GM10248 (cell line): ENCODE measurements at regions not wholly inside any gene's neighbourhood (a gene's known extent, or its start where the extent isn't known, plus 50 kb on each side); places are given as distances from the start of the nearest gene placed in this dataset.

ENCODE experiments used
- CTCF ChIA-PET: fragments of 300-600 bp; sonication (Branson Sonifier 250); formaldehyde crosslinking; extraction: SDS; loops from one replicate; lab custom pipeline; 2021; ENCODE audit warnings: antibody characterized with exemption; lab: Yijun Ruan, JAX
- POLR2A ChIA-PET: fragments of 350-650 bp; sonication (Branson Sonifier 250); formaldehyde crosslinking; extraction: SDS; loops from one replicate; lab custom pipeline; 2020; ENCODE audit warnings: antibody characterized with exemption; lab: Yijun Ruan, JAX
- DNase-seq: peaks from one replicate; pipeline ENCODE4 v3.0.0; 2012; ENCODE audit errors: extremely low spot score
- TF ChIP-seq, protein P1 (sequence below): IDR thresholded peaks from 2 replicates; pipeline ENCODE4 v1.5.1; 2012; ENCODE audit warnings: mild to moderate bottlenecking, low read depth; ENCODE audit errors: extremely low read depth, missing control alignments, control extremely low read depth

DNA sequence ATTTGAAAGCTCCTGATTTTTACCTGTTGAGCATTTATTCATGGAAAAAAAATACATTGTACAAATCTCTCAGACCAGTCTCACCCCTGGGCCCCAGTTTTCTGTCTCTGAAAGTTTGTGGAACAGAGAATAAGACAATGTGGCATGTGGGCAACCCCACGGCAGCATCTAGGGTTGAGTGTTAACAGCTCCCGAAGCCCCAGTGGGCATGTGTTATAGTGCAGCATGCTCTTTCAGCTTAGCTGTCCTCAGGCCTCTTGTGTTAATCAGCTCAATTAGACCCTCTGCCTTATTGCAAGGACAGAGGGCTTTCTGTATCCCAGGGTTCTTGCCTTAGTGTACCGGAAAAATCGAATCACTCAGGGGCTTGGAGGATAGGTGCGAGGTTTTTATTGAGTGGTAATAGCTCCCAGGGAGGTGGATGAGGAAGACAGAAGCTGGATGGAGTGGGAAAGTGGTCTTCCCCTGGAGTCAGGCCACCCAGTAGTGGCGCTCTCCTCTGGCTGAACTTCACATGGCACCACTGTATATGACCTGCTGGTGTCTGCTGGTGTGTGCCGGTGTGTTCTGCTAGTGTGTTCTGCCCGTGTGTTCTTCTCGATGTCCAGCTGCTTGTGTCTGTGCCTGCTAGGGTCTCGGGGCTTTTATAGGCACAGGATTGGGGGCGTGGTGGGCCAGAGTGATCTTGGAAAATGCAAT, 382.8 kb downstream of the EPM2A start:
- DNase-seq, result no peak
- ChIA-PET CTCF (interaction anchor here (1.1 kb wide), 2 partner anchors 14 to 31 kb away, joined by 3 read pairs; no protein-coding TSS in a partner anchor), POLR2A (no interaction called here)
- TF ChIP-seq, protein P1, sequence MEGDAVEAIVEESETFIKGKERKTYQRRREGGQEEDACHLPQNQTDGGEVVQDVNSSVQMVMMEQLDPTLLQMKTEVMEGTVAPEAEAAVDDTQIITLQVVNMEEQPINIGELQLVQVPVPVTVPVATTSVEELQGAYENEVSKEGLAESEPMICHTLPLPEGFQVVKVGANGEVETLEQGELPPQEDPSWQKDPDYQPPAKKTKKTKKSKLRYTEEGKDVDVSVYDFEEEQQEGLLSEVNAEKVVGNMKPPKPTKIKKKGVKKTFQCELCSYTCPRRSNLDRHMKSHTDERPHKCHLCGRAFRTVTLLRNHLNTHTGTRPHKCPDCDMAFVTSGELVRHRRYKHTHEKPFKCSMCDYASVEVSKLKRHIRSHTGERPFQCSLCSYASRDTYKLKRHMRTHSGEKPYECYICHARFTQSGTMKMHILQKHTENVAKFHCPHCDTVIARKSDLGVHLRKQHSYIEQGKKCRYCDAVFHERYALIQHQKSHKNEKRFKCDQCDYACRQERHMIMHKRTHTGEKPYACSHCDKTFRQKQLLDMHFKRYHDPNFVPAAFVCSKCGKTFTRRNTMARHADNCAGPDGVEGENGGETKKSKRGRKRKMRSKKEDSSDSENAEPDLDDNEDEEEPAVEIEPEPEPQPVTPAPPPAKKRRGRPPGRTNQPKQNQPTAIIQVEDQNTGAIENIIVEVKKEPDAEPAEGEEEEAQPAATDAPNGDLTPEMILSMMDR, result no peak

DNA sequence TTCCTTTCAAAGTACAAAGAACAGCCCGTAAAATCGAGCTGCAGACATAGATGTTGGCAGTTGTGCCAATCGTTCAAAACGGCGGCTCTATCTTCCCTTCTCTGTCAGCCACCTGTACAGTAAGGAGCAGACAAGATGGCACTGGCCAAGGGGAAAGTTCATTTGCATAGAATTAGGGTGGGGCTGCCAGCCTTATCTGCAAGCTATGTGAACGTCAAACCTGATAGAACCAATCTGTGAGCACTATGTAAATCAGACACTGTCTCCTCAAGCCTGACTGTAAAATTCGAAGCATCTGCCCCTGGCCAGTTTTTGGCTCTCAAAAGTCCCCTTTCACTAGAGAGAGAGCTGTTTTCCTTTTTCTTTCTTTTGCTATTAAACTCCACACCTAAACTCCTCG, 374.5 kb downstream of the EPM2A start:
- TF ChIP-seq, protein P1, result no peak
- DNase-seq, result no peak
- CTCF ChIA-PET, result interaction anchor here (1.3 kb wide), 1 partner anchor 11 kb away, joined by 4 read pairs; no protein-coding TSS in a partner anchor
- POLR2A ChIA-PET, result no interaction called here

DNA sequence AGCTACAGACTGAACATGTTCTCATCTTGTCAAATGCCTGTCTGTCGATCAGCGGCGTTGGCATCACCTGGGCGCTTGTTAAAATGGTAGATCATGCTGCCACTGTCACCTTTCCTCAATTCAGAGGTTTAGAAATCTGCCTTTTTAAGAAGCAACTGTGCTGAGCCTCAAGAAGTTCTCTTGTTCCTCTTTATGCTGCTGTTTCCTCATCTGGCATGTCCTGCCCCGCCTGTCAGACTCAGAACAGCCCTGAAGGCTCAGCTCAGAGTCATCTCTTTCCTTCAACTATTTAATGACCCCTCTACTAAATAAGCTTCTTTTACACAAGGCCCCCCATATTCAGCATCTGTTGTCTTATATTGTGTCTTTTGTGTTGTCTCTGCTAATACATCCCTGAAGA, 368.2 kb downstream of the EPM2A start:
- CTCF ChIA-PET, result interaction anchor here (1.0 to 1.6 kb wide), 3 partner anchors 8 to 20 kb away, joined by 3 to 4 read pairs (median 4); no protein-coding TSS in a partner anchor

DNA sequence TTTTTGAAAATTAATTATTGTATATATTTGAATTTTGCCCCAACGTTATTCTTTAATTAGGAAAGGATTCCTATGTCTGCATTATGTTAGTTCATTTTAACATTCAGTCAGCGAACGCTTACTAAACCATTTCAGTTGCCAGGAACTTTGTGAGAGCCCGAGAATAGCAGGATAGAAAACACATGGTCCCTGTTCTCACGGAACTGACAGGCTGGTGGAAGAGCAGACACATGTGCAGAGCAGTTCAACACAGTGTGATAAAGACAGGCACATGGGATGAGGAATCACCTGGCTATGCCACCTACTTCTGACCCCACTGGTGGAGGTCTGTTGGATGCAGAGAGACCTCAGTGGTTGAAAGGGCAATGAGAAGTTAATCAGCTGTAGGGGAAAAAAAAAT, 367.2 kb downstream of the EPM2A start:
- ChIA-PET POLR2A (no interaction called here), CTCF (interaction anchor here (1.0 to 1.6 kb wide), 2 partner anchors 18 to 21 kb away, joined by 3 to 4 read pairs; no protein-coding TSS in a partner anchor)
- TF ChIP-seq, protein P1, result no peak
- DNase-seq, result no peak

More for the DNA sequence above, 368.2 kb downstream of the EPM2A start:
- TF ChIP-seq, protein P1, result no peak
- POLR2A ChIA-PET, result no interaction called here
- no peak for DNase-seq

DNA sequence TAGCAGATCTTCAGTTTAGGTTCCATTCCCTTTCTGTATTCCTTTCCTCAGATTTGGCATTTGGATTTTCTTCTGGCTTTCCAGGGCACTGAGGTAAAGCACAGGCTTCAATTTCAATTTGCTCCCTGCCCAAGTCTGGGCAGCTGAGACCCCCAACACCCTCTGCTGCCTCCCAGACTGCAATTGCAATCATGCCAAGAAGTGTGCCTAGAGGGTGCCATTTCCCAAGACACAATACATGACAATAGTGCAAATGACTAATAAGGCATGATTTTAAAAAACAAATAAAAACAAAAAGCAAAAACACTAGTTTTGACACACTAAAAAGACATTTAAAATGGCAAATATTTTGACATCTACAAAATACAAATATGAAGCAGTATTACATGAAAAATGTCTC, 364.8 kb downstream of the EPM2A start:
- POLR2A ChIA-PET, result no interaction called here
- DNase-seq, result no peak
- TF ChIP-seq, protein P1, result no peak
- CTCF ChIA-PET, result no interaction called here

DNA sequence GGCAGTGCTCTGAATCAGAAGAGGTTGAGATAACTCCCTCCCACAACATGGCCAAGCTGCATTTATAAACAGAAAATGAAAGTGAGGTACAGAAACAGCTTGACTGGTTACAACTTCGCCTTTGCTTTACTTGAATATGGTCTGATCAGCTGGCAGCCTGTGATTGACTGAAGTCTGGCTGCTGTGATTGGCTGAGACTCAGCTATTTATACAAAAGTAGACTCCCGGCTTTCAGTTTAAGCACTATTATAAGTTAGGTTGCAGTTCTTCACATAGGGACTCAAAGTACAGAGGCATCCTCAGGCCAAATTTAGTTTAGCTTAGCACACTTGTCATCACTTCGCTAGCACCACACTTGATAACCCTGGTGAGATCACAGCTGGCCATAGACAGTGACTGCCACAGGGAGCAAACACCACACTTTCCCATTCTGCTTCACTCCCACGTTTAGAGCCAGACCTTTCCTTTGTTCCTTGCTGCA, 362.6 kb downstream of the EPM2A start:
- ChIA-PET POLR2A (no interaction called here), CTCF (interaction anchor here (0.9 to 1.5 kb wide), 3 partner anchors 9 to 24 kb away, joined by 3 to 4 read pairs (median 3); no protein-coding TSS in a partner anchor)
- DNase-seq, result peak; percentile 28
- TF ChIP-seq, protein P1, result no peak
